ENCODE measurements at regions not wholly inside any gene's neighbourhood (a gene's known extent, or its start where the extent isn't known, plus 50 kb on each side); places are given as distances from the start of the nearest gene placed in this dataset.

DNA sequence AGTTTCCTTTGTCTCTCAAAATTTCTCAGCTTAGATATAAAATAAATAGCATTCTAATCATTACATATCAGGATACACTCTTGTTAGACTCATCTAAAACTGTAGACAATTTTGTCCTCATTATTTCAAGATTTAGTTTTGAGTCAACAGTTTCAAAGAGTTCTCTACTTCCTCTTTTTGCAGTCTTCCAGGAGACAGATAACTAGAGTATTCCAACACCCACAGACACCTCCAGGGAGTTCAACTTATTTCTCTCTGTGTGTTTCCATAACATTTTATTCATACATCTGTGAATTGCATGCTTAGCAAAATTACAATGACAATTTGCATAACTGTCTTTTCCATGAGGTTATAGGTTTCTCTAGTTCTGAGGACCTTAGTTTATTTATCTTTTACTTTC lies 166.6 kb upstream of the HNMT start:
- no peaks in the 10 kb centered on the region for H3K9me3 ChIP-seq
- no peak overlapping the region for H3K4me3 ChIP-seq
- no peaks in the 10 kb centered on the region for H3K27me3 ChIP-seq
- TF ChIP-seq EP300 (IDR thresholded peaks at IDR 0.05) (no peak), POLR2A (IDR thresholded peaks at IDR 0.05) (no peak)
- TF ChIP-seq, protein P1, sequence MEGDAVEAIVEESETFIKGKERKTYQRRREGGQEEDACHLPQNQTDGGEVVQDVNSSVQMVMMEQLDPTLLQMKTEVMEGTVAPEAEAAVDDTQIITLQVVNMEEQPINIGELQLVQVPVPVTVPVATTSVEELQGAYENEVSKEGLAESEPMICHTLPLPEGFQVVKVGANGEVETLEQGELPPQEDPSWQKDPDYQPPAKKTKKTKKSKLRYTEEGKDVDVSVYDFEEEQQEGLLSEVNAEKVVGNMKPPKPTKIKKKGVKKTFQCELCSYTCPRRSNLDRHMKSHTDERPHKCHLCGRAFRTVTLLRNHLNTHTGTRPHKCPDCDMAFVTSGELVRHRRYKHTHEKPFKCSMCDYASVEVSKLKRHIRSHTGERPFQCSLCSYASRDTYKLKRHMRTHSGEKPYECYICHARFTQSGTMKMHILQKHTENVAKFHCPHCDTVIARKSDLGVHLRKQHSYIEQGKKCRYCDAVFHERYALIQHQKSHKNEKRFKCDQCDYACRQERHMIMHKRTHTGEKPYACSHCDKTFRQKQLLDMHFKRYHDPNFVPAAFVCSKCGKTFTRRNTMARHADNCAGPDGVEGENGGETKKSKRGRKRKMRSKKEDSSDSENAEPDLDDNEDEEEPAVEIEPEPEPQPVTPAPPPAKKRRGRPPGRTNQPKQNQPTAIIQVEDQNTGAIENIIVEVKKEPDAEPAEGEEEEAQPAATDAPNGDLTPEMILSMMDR (IDR thresholded peaks at IDR 0.05): no peak
- DNase-seq (ENCODE audit: low spot score in 2 of 2): no peak
- no peaks in the 10 kb centered on the region for H3K36me3 ChIP-seq
- H3K27ac ChIP-seq: no peak overlapping the region
- H3K4me1 ChIP-seq: no peaks in the 10 kb centered on the region

DNA sequence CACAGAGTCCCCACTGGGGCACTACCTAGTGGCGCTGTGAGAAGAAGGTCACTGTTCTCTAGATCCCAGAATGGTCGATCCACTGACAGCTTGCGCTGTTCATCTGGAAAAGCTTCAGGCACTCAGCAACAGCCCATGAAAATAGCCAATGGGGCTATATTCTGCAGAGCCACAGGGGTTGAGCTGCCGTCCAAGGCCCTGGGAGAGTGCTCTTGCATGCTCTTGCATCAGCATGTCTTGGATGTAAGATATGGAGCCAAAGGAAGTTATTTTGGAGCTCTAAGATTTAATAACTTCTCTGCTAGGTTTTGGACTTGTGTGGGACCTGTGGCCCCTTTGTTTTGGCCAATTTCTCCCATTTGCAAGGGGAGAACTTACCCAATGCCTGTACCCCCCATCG lies 164.7 kb upstream of the HNMT start:
- TF ChIP-seq EP300 (IDR thresholded peaks at IDR 0.05): no peak
- TF ChIP-seq, protein P1 (IDR thresholded peaks at IDR 0.05): no peak
- TF ChIP-seq POLR2A (IDR thresholded peaks at IDR 0.05): no peak
- no peak for TF ChIP-seq POLR2AphosphoS5 (IDR thresholded peaks at IDR 0.05)

DNA sequence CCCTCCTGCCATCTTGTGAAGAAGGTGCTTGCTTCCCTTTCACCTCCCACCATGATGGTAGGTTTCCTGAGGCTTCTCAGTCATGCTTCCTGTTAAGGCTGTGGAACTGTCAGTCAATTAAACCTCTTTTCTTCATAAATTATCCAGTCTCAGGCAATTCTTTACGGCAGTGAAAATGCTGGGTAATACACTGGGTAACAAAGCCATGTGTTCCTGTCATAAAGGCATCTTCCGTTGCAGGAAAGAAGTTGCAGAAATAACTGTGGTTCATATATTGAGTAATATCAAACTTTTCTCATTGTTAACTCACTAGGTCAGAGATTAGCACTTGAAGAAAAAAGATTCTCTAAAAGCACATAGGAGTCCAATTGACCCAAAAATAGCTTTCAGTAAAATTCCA lies 163.9 kb upstream of the HNMT start:
- Histone ChIP-seq H3K27me3 (no peaks in the 10 kb centered on the region), H3K36me3 (no peaks in the 10 kb centered on the region), H3K27ac (no peak overlapping the region), H3K9me3 (no peaks in the 10 kb centered on the region), H3K4me3 (no peak overlapping the region), H3K4me1 (no peaks in the 10 kb centered on the region)
- WGBS: 76% methylated on average over 2 of the region's 2 CpGs
- no peak for DNase-seq (ENCODE audit: low spot score in 2 of 2)
- TF ChIP-seq EP300 (IDR thresholded peaks at IDR 0.05): no peak
- no peak for TF ChIP-seq POLR2AphosphoS5 (IDR thresholded peaks at IDR 0.05)
- TF ChIP-seq POLR2A (IDR thresholded peaks at IDR 0.05): no peak
- TF ChIP-seq, protein P1 (IDR thresholded peaks at IDR 0.05): no peak

More for the DNA sequence above, 164.7 kb upstream of the HNMT start:
- H3K27ac ChIP-seq: no peak overlapping the region
- no peaks in the 10 kb centered on the region for H3K36me3 ChIP-seq
- no peak overlapping the region for H3K4me3 ChIP-seq
- DNase-seq (ENCODE audit: low spot score in 2 of 2): no peak
- no peaks in the 10 kb centered on the region for H3K9me3 ChIP-seq
- WGBS: 82% methylated on average over 5 of the region's 5 CpGs
- no peaks in the 10 kb centered on the region for H3K27me3 ChIP-seq
- no peaks in the 10 kb centered on the region for H3K4me1 ChIP-seq

DNA sequence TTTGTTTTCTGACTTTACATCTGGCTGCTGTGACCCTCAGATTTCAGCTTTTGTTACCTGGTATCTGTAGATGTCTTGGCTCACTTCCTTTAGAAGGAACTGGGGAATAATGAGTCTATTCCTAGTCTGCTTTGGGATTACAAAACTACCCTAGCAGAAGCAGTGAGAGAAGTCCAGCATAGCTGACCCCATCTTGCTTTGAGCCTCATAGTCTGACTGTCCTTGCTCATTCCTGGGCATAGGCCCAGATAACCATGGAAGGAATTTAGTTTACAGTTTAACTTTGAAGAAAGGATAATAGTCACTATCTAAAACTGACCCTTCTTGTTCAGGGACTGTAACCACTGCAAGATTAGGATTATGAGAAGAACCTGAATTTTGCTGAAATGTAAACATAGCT lies 163.0 kb upstream of the HNMT start:
- DNase-seq (ENCODE audit: low spot score in 2 of 2): no peak
- H3K9me3 ChIP-seq: no peaks in the 10 kb centered on the region
- H3K4me3 ChIP-seq: no peak overlapping the region
- TF ChIP-seq EP300 (IDR thresholded peaks at IDR 0.05): no peak
- no peak for TF ChIP-seq POLR2AphosphoS5 (IDR thresholded peaks at IDR 0.05)
- TF ChIP-seq, protein P1 (IDR thresholded peaks at IDR 0.05): no peak
- TF ChIP-seq POLR2A (IDR thresholded peaks at IDR 0.05): no peak
- H3K27me3 ChIP-seq: no peaks in the 10 kb centered on the region
- no peaks in the 10 kb centered on the region for H3K4me1 ChIP-seq
- no peaks in the 10 kb centered on the region for H3K36me3 ChIP-seq
- H3K27ac ChIP-seq: no peak overlapping the region

DNA sequence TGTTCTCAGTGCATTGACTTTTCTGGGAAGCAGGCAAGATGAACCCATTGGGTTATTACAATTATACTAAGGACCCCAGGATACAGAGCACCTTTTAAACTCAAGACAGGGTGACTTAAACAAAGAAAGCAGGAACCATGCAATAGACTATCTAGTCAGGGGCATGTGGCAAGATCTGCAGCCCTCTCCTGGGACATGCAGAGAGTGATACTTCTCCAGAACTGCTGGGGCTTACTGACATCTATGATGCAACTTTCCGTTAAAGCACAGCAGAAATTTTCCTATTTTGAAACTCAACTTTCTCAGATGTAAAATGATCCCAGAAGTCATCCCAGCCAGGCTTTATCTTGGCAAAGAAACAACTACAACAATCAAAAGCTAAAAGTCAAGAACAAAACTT lies 162.2 kb upstream of the HNMT start:
- 88% methylated on average over 1 of the region's 1 CpG for WGBS
- TF ChIP-seq EP300 (IDR thresholded peaks at IDR 0.05) (no peak), POLR2A (IDR thresholded peaks at IDR 0.05) (no peak), POLR2AphosphoS5 (IDR thresholded peaks at IDR 0.05) (no peak)
- TF ChIP-seq, protein P1 (IDR thresholded peaks at IDR 0.05): no peak
- Histone ChIP-seq H3K4me1 (no peaks in the 10 kb centered on the region), H3K27ac (no peak overlapping the region), H3K36me3 (no peaks in the 10 kb centered on the region), H3K4me3 (no peak overlapping the region), H3K9me3 (no peaks in the 10 kb centered on the region), H3K27me3 (no peaks in the 10 kb centered on the region)
- no peak for DNase-seq (ENCODE audit: low spot score in 2 of 2)
